DND-41 (cell line): ENCODE measurements at regions not wholly inside any gene's neighbourhood (a gene's known extent, or its start where the extent isn't known, plus 50 kb on each side); places are given as distances from the start of the nearest gene placed in this dataset.

ENCODE experiments used
- CTCF ChIP-seq: IDR thresholded peaks from 2 replicates; pipeline ENCODE4 v1.5.1; 2012; ENCODE audit warnings: borderline replicate concordance, low read length, moderate library complexity, mild to moderate bottlenecking; ENCODE audit not compliant: poor library complexity, severe bottlenecking; ENCODE audit errors: extremely low read depth
- EZH2 ChIP-seq: IDR thresholded peaks from 3 replicates; pipeline ENCODE4 v1.6.1; 2012; ENCODE audit warnings: borderline replicate concordance, low read depth, mild to moderate bottlenecking, moderate library complexity, low read length, inconsistent platforms; ENCODE audit not compliant: severe bottlenecking

GRCh38 chr18:11224153-11224552, 74.8 kb upstream of the PIEZO2 start:
- no peak for TF ChIP-seq CTCF
- TF ChIP-seq EZH2: no peak
